Prostate gland (tissue), 2 donors: ENCODE measurements at regions not wholly inside any gene's neighbourhood (a gene's known extent, or its start where the extent isn't known, plus 50 kb on each side); places are given as distances from the start of the nearest gene placed in this dataset.

Source experiments
- CTCF ChIP-seq, 4 experiments: fragments of 200-600 bp in 2 of 4; fragments of 450-650 bp in 2 of 4; sonication (generic) in 2 of 4; IDR thresholded peaks; 1 replicate in 3 of 4; 2 replicates in 1 of 4; pipeline ENCODE4 v1.5.1; 2016 to 2019; ENCODE audit warnings: antibody characterized with exemption in 4 of 4, mild to moderate bottlenecking in 2 of 4, moderate library complexity in 2 of 4
- POLR2A ChIP-seq: fragments of 450-650 bp; IDR thresholded peaks from one replicate; pipeline ENCODE4 v1.6.1; 2016; ENCODE audit warnings: antibody characterized with exemption, mild to moderate bottlenecking

- TF ChIP-seq CTCF (IDR thresholded peaks at IDR 0.05) (no peak), POLR2A (no peak)
Measured at GRCh38 chr9:104200456-104200994, 106.4 kb downstream of the SMC2 start.
